Transverse colon (tissue), 4 donors: ENCODE measurements at regions not wholly inside any gene's neighbourhood (a gene's known extent, or its start where the extent isn't known, plus 50 kb on each side); places are given as distances from the start of the nearest gene placed in this dataset.

Experiments used
- DNase-seq: peaks from one replicate; pipeline ENCODE4 v3.0.0-alpha.2; 2019
- H3K27ac ChIP-seq, 4 donors: fragments of 200-600 bp; sonication (generic); 2 replicates each; pipeline ENCODE4 v1.5.1; 2016 to 2018; ENCODE audit warnings: inconsistent platforms in 4 of 4
- H3K27me3 ChIP-seq: fragments of 200-600 bp; sonication (generic); 2 replicates; pipeline ENCODE4 v1.5.1; 2017; ENCODE audit warnings: inconsistent platforms
- H3K36me3 ChIP-seq, 4 donors: fragments of 200-600 bp; sonication (generic); 2 replicates each; pipeline ENCODE4 v1.5.1; 2017 to 2019; ENCODE audit warnings: inconsistent platforms in 4 of 4
- H3K4me1 ChIP-seq, 4 donors: fragments of 200-600 bp; sonication (generic); 2 replicates each; pipeline ENCODE4 v1.5.1; 2017 to 2020; ENCODE audit warnings: inconsistent platforms in 4 of 4
- H3K4me3 ChIP-seq, 4 donors: fragments of 200-600 bp; sonication (generic); 1 replicate in 1 of 4; 2 replicates in 3 of 4; pipeline versions ENCODE4 v1.5.1 to v1.6.1; 2017 to 2019; ENCODE audit warnings: inconsistent platforms in 4 of 4
- H3K9me3 ChIP-seq, 2 donors: fragments of 200-600 bp; sonication (generic); 2 replicates each; pipeline ENCODE4 v1.5.1; 2017 to 2019; ENCODE audit warnings: inconsistent platforms in 2 of 2
- EP300 ChIP-seq: sonication (generic); formaldehyde crosslinking; IDR thresholded peaks from one replicate; pipeline ENCODE4 v1.6.1; 2017; ENCODE audit warnings: antibody characterized with exemption, low read depth
- POLR2A ChIP-seq: fragments of 450-650 bp; IDR thresholded peaks from one replicate; pipeline ENCODE4 v1.6.1; 2016; ENCODE audit warnings: antibody characterized with exemption, mild to moderate bottlenecking, moderate library complexity
- POLR2AphosphoS5 ChIP-seq, 3 donors: sonication (generic); formaldehyde crosslinking; IDR thresholded peaks; one replicate each; pipeline ENCODE4 v1.6.1; 2016; ENCODE audit warnings: antibody characterized with exemption in 3 of 3
- WGBS, 2 donors: methylation state at CpG; one replicate each; pipeline ENCODE4 v1.1.5; 2018; ENCODE audit warnings: low coverage in 1 of 2; 5-methylcytosine and 5-hydroxymethylcytosine counted together
- in situ Hi-C, 4 donors: fragments of 200-750 bp; cut with MboI; loops; one replicate each; pipeline versions ENCODE4 v1.15.0 to v1.15.1; 2017; ENCODE audit warnings: low sequenced_read_pairs in 3 of 4, low pct_ligation_motif_present in 1 of 4, low pct_unique_long_range_greater_than_20kb in 1 of 4
- intact Hi-C: fragments of 100-400 bp; cut with DNase I; formaldehyde crosslinking; loops from one replicate; pipeline ENCODE4 v1.15.1; 2023; ENCODE audit warnings: low total_unique reads
- TF ChIP-seq, protein P1 (sequence below), 5 experiments: fragments of 200-600 bp in 3 of 5; fragments of 450-650 bp in 2 of 5; sonication (generic) in 3 of 5; IDR thresholded peaks; 1 replicate in 2 of 5; 2 replicates in 3 of 5; pipeline ENCODE4 v1.5.1; 2016 to 2017; ENCODE audit warnings: antibody characterized with exemption in 5 of 5, inconsistent platforms in 3 of 5, mild to moderate bottlenecking in 2 of 5, moderate library complexity in 1 of 5

DNA sequence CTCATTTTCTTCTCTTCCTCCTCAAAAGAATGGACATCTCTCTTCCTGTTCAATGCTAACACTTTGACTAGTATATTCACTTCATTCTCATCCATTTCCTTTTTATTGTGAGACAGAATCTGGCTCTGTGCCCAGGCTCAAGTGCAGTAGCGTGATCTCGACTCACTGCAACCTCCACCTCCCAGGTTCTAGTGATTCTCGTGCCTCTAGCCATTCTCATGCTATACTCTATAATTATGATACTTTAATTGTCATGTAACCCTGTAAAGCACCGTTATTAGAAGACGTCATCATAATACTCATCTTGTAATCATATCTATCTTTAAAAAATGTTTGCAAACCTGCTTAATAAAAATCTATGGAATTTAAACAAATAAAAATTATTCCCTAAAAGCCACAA lies 107.0 kb downstream of the SHOX2 start:
- Histone ChIP-seq H3K9me3 (no peaks in the 10 kb centered on the region), H3K27me3 (no peaks in the 10 kb centered on the region), H3K4me1 (no peaks in the 10 kb centered on the region), H3K27ac (no peak overlapping the region), H3K36me3 (no peaks in the 10 kb centered on the region), H3K4me3 (no peak overlapping the region)
- intact Hi-C loops: no loop called here
- WGBS, 2 donors: 53 to 57% methylated on average over 5 of the region's 5 CpGs
- in situ Hi-C loops: no loop called here
- TF ChIP-seq POLR2AphosphoS5 (IDR thresholded peaks at IDR 0.05) (no peak), POLR2A (no peak), EP300 (no peak)
- TF ChIP-seq, protein P1, sequence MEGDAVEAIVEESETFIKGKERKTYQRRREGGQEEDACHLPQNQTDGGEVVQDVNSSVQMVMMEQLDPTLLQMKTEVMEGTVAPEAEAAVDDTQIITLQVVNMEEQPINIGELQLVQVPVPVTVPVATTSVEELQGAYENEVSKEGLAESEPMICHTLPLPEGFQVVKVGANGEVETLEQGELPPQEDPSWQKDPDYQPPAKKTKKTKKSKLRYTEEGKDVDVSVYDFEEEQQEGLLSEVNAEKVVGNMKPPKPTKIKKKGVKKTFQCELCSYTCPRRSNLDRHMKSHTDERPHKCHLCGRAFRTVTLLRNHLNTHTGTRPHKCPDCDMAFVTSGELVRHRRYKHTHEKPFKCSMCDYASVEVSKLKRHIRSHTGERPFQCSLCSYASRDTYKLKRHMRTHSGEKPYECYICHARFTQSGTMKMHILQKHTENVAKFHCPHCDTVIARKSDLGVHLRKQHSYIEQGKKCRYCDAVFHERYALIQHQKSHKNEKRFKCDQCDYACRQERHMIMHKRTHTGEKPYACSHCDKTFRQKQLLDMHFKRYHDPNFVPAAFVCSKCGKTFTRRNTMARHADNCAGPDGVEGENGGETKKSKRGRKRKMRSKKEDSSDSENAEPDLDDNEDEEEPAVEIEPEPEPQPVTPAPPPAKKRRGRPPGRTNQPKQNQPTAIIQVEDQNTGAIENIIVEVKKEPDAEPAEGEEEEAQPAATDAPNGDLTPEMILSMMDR (IDR thresholded peaks at IDR 0.05): no peak
- no peak for DNase-seq

DNA sequence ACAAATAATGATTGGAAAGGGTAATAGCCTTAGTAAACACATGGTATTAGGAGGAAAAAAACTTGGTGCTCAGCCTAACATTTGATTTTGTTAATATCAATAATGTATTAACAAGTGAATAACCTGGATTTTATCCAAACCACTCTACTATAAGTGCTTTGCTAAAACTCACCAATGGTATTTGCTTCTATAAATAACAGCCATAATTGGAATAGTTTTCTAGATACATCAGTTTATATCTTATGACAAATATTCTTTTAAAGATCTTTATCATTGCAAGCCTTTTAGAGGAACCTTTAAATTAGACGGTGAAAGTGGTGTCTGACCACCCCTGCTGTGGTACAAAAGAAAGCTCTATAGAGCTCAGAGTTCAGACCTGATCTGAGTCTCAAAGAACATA lies 123.9 kb downstream of the SHOX2 start:
- no peak for DNase-seq
- H3K9me3 ChIP-seq: no peaks in the 10 kb centered on the region
- no peak overlapping the region for H3K27ac ChIP-seq
- no peaks in the 10 kb centered on the region for H3K4me1 ChIP-seq
- H3K4me3 ChIP-seq: no peak overlapping the region
- in situ Hi-C loops: no loop called here
- 77 to 100% methylated on average over 1 of the region's 1 CpG for WGBS, 2 donors
- intact Hi-C loops: no loop called here
- H3K36me3 ChIP-seq: no peaks in the 10 kb centered on the region
- H3K27me3 ChIP-seq: no peaks in the 10 kb centered on the region
- TF ChIP-seq, protein P1 (IDR thresholded peaks at IDR 0.05): no peak
- TF ChIP-seq EP300 (no peak), POLR2A (no peak), POLR2AphosphoS5 (IDR thresholded peaks at IDR 0.05) (no peak)

DNA sequence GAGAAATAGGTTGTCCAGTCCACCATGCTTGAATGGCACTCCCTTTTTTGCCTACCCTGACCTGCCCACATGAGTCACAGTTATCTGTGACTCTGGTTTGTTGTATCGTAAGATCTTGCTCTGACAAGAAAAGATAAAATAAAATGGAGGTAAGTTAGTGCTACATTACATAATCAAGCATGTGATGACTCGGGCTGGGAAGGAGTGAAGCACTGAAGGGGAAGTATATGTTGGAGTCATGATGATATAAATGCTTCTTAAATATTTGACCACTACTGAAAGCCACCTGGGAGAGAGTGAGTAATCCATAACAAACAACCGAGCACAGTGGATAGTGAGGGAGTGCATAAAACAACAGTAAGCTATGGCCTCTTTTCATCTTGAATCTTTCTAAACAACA lies 124.4 kb downstream of the SHOX2 start:
- no peak for TF ChIP-seq EP300
- TF ChIP-seq, protein P1 (IDR thresholded peaks at IDR 0.05): no peak
- no peak for TF ChIP-seq POLR2AphosphoS5 (IDR thresholded peaks at IDR 0.05)
- no peak for TF ChIP-seq POLR2A
- intact Hi-C loops: no loop called here
- DNase-seq: no peak
- Histone ChIP-seq H3K9me3 (no peaks in the 10 kb centered on the region), H3K36me3 (no peaks in the 10 kb centered on the region), H3K27ac (no peak overlapping the region), H3K4me3 (no peak overlapping the region), H3K4me1 (no peaks in the 10 kb centered on the region), H3K27me3 (no peaks in the 10 kb centered on the region)
- WGBS, 2 donors: 49 to 52% methylated on average over 3 of the region's 3 CpGs
- in situ Hi-C loops: no loop called here

DNA sequence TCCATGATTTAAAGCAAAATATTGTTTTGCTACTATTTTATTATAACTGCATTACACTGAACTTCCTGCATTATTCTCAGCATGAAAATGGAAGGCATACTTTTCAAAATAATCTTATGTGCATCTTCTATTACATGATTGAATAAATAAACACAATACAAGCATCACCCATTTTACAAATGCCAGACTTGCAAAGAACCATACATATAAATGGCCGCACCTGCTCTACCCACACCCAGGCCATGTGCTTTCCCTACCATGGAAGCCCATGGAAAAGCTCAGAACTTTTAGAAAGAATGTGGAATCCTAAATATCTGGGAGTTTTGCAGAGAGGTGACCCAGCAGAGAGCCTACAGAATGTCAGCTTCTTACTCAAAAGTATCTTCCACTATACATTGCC lies 127.2 kb downstream of the SHOX2 start:
- Histone ChIP-seq H3K4me3 (no peak overlapping the region), H3K36me3 (no peaks in the 10 kb centered on the region), H3K27ac (no peak overlapping the region), H3K27me3 (no peaks in the 10 kb centered on the region), H3K4me1 (no peaks in the 10 kb centered on the region), H3K9me3 (no peaks in the 10 kb centered on the region)
- 93 to 100% methylated on average over 1 of the region's 1 CpG for WGBS, 2 donors
- in situ Hi-C loops: no loop called here
- TF ChIP-seq, protein P1 (IDR thresholded peaks at IDR 0.05): no peak
- TF ChIP-seq POLR2A (no peak), EP300 (no peak)
- no peak for DNase-seq
- intact Hi-C loops: no loop called here
